K562 (cell line): ENCODE measurements at regions not wholly inside any gene's neighbourhood (a gene's known extent, or its start where the extent isn't known, plus 50 kb on each side); places are given as distances from the start of the nearest gene placed in this dataset.

Experiments
- ATAC-seq: fragments of 200-7000 bp; cut with Tn5 transposase; 3 replicates; pipeline ENCODE4 v1.9.1; 2020; ENCODE audit warnings: moderate library complexity
- BruUV-seq: library from RNA; stranded (reverse); fragments of 400-500 nt; replicated peaks from 2 replicates; lab custom pipeline; 2021; lab: Mats Ljungman, UMichigan
- CTCF ChIA-PET: fragments of 300-600 bp; formaldehyde crosslinking; extraction: SDS; loops from one replicate; lab custom pipeline; 2021; ENCODE audit warnings: low intra/inter-chr PET ratio; lab: Yijun Ruan, JAX
- POLR2A ChIA-PET: fragments of 300-600, 350-650 bp; sonication (Branson Sonifier 250); formaldehyde crosslinking; extraction: SDS; loops from one replicate; lab custom pipeline; 2021; ENCODE audit warnings: antibody characterized with exemption, inconsistent platforms; lab: Yijun Ruan, JAX
- DNase-seq, 4 experiments: peaks; one replicate each; pipeline versions ENCODE4 v3.0.0 to v3.0.0-alpha.2; 2011 to 2018; ENCODE audit warnings: low spot score in 3 of 4, mixed read lengths in 3 of 4; ENCODE audit errors: extremely low read depth in 1 of 4
- FAIRE-seq: peaks from 2 replicates; lab custom pipeline; 2011; peaks lifted over from hg19 to GRCh38; lab: Jason Lieb, UNC
- H2AFZ ChIP-seq: 2 replicates; pipeline ENCODE4 v1.6.0; 2011; ENCODE audit warnings: low read depth, low read length, control low read depth, inconsistent platforms
- H3K27ac ChIP-seq: fragments of 200-600 bp; 3 replicates; pipeline ENCODE4 v1.8.0; 2011; ENCODE audit warnings: low read depth, mild to moderate bottlenecking, control low read depth, inconsistent platforms, low read length, moderate library complexity, mixed read lengths; ENCODE audit errors: extremely low read depth
- H3K27me3 ChIP-seq, 2 experiments: fragments of 300-600 bp in 1 of 2; 2 replicates in 1 of 2; 3 replicates in 1 of 2; pipeline versions ENCODE4 v1.6.0 to v1.8.0; 2011; ENCODE audit warnings: inconsistent platforms in 2 of 2, low read length in 2 of 2, mild to moderate bottlenecking in 1 of 2, mixed read lengths in 1 of 2, moderate library complexity in 1 of 2; ENCODE audit not compliant: control insufficient read depth in 2 of 2, insufficient read depth in 2 of 2
- H3K36me3 ChIP-seq: fragments of 300-600 bp; 3 replicates; pipeline ENCODE4 v1.8.0; 2011; ENCODE audit warnings: mild to moderate bottlenecking, low read length, inconsistent platforms; ENCODE audit not compliant: control insufficient read depth, insufficient read depth
- H3K4me1 ChIP-seq, 2 experiments: fragments of 200-600 bp in 1 of 2; replicated peaks in 1 of 2; 2 replicates in 1 of 2; 3 replicates in 1 of 2; pipeline versions ENCODE4 v1.5.1 to v1.8.0; 2011; ENCODE audit warnings: inconsistent platforms in 2 of 2, low read length in 2 of 2, mild to moderate bottlenecking in 1 of 2, mixed read lengths in 1 of 2, moderate library complexity in 1 of 2; ENCODE audit not compliant: control insufficient read depth in 2 of 2, insufficient read depth in 2 of 2
- H3K4me2 ChIP-seq: 2 replicates; pipeline ENCODE4 v1.6.1; 2011; ENCODE audit warnings: low read length, control low read depth, inconsistent platforms, mixed read lengths; ENCODE audit not compliant: insufficient read depth
- H3K4me3 ChIP-seq: fragments of 200-600 bp; sonication (generic), shearing (Covaris generic); 2 replicates; pipeline ENCODE4 v1.5.1; 2016; ENCODE audit warnings: control low read depth, inconsistent platforms
- H3K79me2 ChIP-seq: fragments of 200-600 bp; 3 replicates; pipeline ENCODE4 v1.8.0; 2011; ENCODE audit warnings: low read length, inconsistent platforms; ENCODE audit not compliant: control insufficient read depth, insufficient read depth
- H3K9ac ChIP-seq, 2 experiments: 2 replicates each; pipeline versions ENCODE4 v1.6.0 to v1.6.1; 2011; ENCODE audit warnings: low read depth in 2 of 2, low read length in 2 of 2, control low read depth in 1 of 2, inconsistent platforms in 1 of 2, mild to moderate bottlenecking in 1 of 2, mixed read lengths in 1 of 2; ENCODE audit not compliant: insufficient read depth in 1 of 2
- H3K9me1 ChIP-seq: one replicate; pipeline ENCODE4 v1.6.0; 2011; ENCODE audit warnings: inconsistent platforms, mild to moderate bottlenecking, low read length, moderate library complexity; ENCODE audit not compliant: control insufficient read depth, insufficient read depth
- H3K9me3 ChIP-seq: replicated peaks from 2 replicates; pipeline ENCODE4 v1.5.1; 2011; ENCODE audit warnings: low read depth, low read length, inconsistent platforms; ENCODE audit not compliant: control insufficient read depth, insufficient read depth
- H4K20me1 ChIP-seq: replicated peaks from 2 replicates; pipeline ENCODE4 v1.6.1; 2011; ENCODE audit warnings: low read length, inconsistent platforms, mixed read lengths; ENCODE audit not compliant: control insufficient read depth, insufficient read depth
- BHLHE40 ChIP-seq: IDR thresholded peaks from 2 replicates; pipeline ENCODE4 v1.6.1; 2011; ENCODE audit warnings: low read length, improper control_type of control experiment
- HDGF ChIP-seq: fragments of 450-650 bp; IDR thresholded peaks from 2 replicates; pipeline ENCODE4 v1.6.1; 2016
- KLF6 ChIP-seq: fragments of 250-450 bp; sonication (Bioruptor Pico); IDR thresholded peaks from 2 replicates; pipeline ENCODE4 v1.4.0; 2020; ENCODE audit warnings: mild to moderate bottlenecking, moderate library complexity, borderline replicate concordance
- RBBP5 ChIP-seq: fragments of 200-600 bp; sonication (generic); IDR thresholded peaks from 2 replicates; pipeline ENCODE4 v1.6.1; 2012; ENCODE audit warnings: borderline replicate concordance, mild to moderate bottlenecking, low read length, control low read depth, inconsistent platforms; ENCODE audit not compliant: insufficient read depth, poor library complexity, severe bottlenecking
- ZNF354B ChIP-seq: fragments of 250-450 bp; sonication (Bioruptor Pico); IDR thresholded peaks from 2 replicates; pipeline ENCODE4 v1.4.0; 2020
- ZNF511 ChIP-seq: sonication (generic); formaldehyde crosslinking; IDR thresholded peaks from 2 replicates; pipeline ENCODE4 v1.8.0; 2022; ENCODE audit warnings: mild to moderate bottlenecking, missing genetic modification reagents
- ZNF75A ChIP-seq: fragments of 450-650 bp; formaldehyde crosslinking; IDR thresholded peaks from 2 replicates; pipeline ENCODE4 v1.4.0; 2020; ENCODE audit warnings: mild to moderate bottlenecking
- ZNF764 ChIP-seq: fragments of 250-450 bp; sonication (Bioruptor Pico); IDR thresholded peaks from 2 replicates; pipeline ENCODE4 v1.4.0; 2020; ENCODE audit warnings: low read depth, mild to moderate bottlenecking, moderate library complexity
- WGBS: fragments of 100-300 bp; shearing (Covaris generic); methylation state at CpG from one replicate; pipeline ENCODE4 v1.1.6; 2016; ENCODE audit warnings: low coverage, mixed read lengths; ENCODE audit not compliant: insufficient coverage; ENCODE audit errors: missing lambda C conversion rate; 5-methylcytosine and 5-hydroxymethylcytosine counted together
- in situ Hi-C: fragments of 300-500 bp; cut with MboI; formaldehyde crosslinking; loops from 4 replicates; pipeline ENCODE4 v1.15.0; 2018; ENCODE audit warnings: inconsistent platforms, mixed read lengths
- intact Hi-C: fragments of 100-400 bp; cut with micrococcal nuclease; formaldehyde crosslinking; loops from 2 replicates; pipeline ENCODE4 v1.14.2; 2022

- Histone ChIP-seq H2AFZ (no peak overlapping the region), H3K9ac (no peak overlapping the region), H3K4me1 (no peaks in the 10 kb centered on the region), H3K4me3 (no peak overlapping the region), H3K9me1 (no peaks in the 10 kb centered on the region), H3K36me3 (no peaks in the 10 kb centered on the region)
- intact Hi-C loops, result no loop called here
- CTCF ChIA-PET, result no interaction called here
- no peak for FAIRE-seq
- BruUV-seq, result no TSS peak
- 0% methylated on average over 2 of the region's 2 CpGs for WGBS
- TF ChIP-seq ZNF764 (CRISPR knock-in tag) (no peak), RBBP5 (no peak), HDGF (no peak), ZNF75A (CRISPR knock-in tag) (no peak), BHLHE40 (no peak), ZNF511 (no peak), KLF6 (CRISPR knock-in tag) (no peak), ZNF354B (CRISPR knock-in tag) (no peak)
- TF ChIP-seq, all 486 proteins: peak for 0
- ATAC-seq (no peak), DNase-seq (no peak)
- no peaks in the 10 kb centered on the region for H3K79me2 ChIP-seq
- H3K27me3 ChIP-seq, result no peaks in the 10 kb centered on the region
- H4K20me1 ChIP-seq, result no peaks in the 10 kb centered on the region
- H3K9me3 ChIP-seq, result no peaks in the 10 kb centered on the region
- no peak overlapping the region for H3K27ac ChIP-seq
- H3K4me2 ChIP-seq, result no peak overlapping the region
- POLR2A ChIA-PET, result no interaction called here
- in situ Hi-C loops, result no loop called here
Observed at GRCh38 chr4:180578175-180578574, 1665.0 kb upstream of the TENM3 start.
